Omental fat pad (tissue), 3 donors: ENCODE measurements at regions not wholly inside any gene's neighbourhood (a gene's known extent, or its start where the extent isn't known, plus 50 kb on each side); places are given as distances from the start of the nearest gene placed in this dataset.

ENCODE experiments used
- ATAC-seq: fragments of 150-250 bp; one replicate; pipeline ENCODE4 v1.9.1; 2016; ENCODE audit warnings: mild to moderate bottlenecking, moderate library complexity; ENCODE audit not compliant: low FRiP score
- DNase-seq: peaks from one replicate; pipeline ENCODE4 v3.0.0-alpha.2; 2019; ENCODE audit warnings: low spot score
- CTCF ChIP-seq, 3 donors: fragments of 450-650 bp; IDR thresholded peaks; one replicate each; pipeline ENCODE4 v1.5.1; 2016 to 2017; ENCODE audit warnings: antibody characterized with exemption in 3 of 3, mild to moderate bottlenecking in 3 of 3, moderate library complexity in 2 of 3

GRCh38 chr6:10190042-10190441 lies 224.8 kb downstream of the TFAP2A start:
- DNase-seq, result no peak

GRCh38 chr6:10184371-10185227 lies 230.3 kb downstream of the TFAP2A start:
- no peak for ATAC-seq
- no peak for TF ChIP-seq CTCF (IDR thresholded peaks at IDR 0.05)
- no peak for DNase-seq

More at GRCh38 chr6:10190042-10190441, 224.8 kb downstream of the TFAP2A start:
- ATAC-seq, result no peak
- TF ChIP-seq CTCF (IDR thresholded peaks at IDR 0.05), result no peak

GRCh38 chr6:10180138-10181074 lies 234.5 kb downstream of the TFAP2A start:
- ATAC-seq, result no peak
- TF ChIP-seq CTCF (IDR thresholded peaks at IDR 0.05), result no peak
- DNase-seq, result no peak

GRCh38 chr6:10177704-10178103 lies 237.2 kb downstream of the TFAP2A start:
- no peak for ATAC-seq
- no peak for TF ChIP-seq CTCF (IDR thresholded peaks at IDR 0.05)
- no peak for DNase-seq

- no peak for TF ChIP-seq CTCF (IDR thresholded peaks at IDR 0.05)
- ATAC-seq, result no peak
Observed at GRCh38 chr6:10175362-10175761, 239.5 kb downstream of the TFAP2A start.

GRCh38 chr6:10174761-10175160 lies 240.1 kb downstream of the TFAP2A start:
- no peak for DNase-seq
- no peak for ATAC-seq
- TF ChIP-seq CTCF (IDR thresholded peaks at IDR 0.05), result no peak

More at GRCh38 chr6:10175362-10175761, 239.5 kb downstream of the TFAP2A start:
- DNase-seq, result no peak
